ENCODE measurements at regions not wholly inside any gene's neighbourhood (a gene's known extent, or its start where the extent isn't known, plus 50 kb on each side); places are given as distances from the start of the nearest gene placed in this dataset.

DNA sequence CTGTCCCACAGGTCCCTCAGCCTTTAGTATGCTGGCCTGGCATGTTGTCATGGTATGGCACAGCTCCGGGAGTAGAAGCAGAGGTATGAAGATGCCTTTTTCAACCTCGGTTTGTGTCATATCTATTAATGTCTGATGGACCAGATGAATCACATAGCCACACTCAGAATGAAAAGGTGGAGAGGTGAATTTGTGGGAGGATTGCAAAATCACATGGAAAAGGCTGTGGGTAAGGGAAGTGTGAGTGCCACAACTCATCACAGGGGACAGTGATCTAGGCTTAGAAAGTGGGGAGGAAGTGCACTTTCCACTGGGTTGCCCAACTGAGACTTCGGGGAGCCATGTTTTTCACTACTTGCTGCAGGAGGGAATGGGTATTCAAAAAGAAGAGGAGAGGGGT, 190.7 kb downstream of the WDR11 start:
- Histone ChIP-seq H3K9me3 (ENCODE audit: low read length) (no peaks in the 10 kb centered on the region), H3K27ac (ENCODE audit: low read depth, low read length) (no peak overlapping the region), H3K27me3 (ENCODE audit: control insufficient read depth in 1 of 2, insufficient read depth in 2 of 2, low read length in 2 of 2) (no peaks in the 10 kb centered on the region), H3K36me3 (ENCODE audit: insufficient read depth, low read length) (no peaks in the 10 kb centered on the region), H3K4me3 (ENCODE audit: low read depth in 1 of 2, low read length in 2 of 2) (no peak overlapping the region), H3K9ac (ENCODE audit: low read length) (no peak overlapping the region), H3K4me1 (ENCODE audit: insufficient read depth, low read length) (peaks cover 20% of the 10 kb centered on the region)

DNA sequence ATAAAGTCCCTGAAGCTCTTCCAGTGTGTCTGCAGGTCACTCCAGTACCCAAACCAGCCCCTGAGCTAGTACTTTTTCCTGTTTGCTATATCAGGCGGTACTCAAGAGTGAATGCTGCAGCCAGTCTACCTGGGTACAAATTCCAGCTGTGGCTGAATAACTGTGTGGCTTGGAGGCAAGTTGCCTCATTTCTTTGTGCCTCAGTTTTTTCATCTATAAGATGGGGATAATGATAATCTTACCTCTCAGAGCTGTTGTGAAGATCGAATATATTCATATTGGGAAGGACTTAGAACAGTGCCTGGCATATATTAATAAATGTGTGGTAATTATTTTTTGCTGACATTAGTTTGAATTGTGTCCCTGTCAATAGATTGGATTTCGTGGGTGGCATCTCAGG, 191.2 kb downstream of the WDR11 start:
- Histone ChIP-seq H3K27me3 (ENCODE audit: control insufficient read depth in 1 of 2, insufficient read depth in 2 of 2, low read length in 2 of 2) (no peaks in the 10 kb centered on the region), H3K4me1 (ENCODE audit: insufficient read depth, low read length) (peaks cover 15% of the 10 kb centered on the region), H3K4me3 (ENCODE audit: low read depth in 1 of 2, low read length in 2 of 2) (no peak overlapping the region), H3K27ac (ENCODE audit: low read depth, low read length) (no peak overlapping the region), H3K36me3 (ENCODE audit: insufficient read depth, low read length) (no peaks in the 10 kb centered on the region), H3K9ac (ENCODE audit: low read length) (no peak overlapping the region), H3K9me3 (ENCODE audit: low read length) (no peaks in the 10 kb centered on the region)

DNA sequence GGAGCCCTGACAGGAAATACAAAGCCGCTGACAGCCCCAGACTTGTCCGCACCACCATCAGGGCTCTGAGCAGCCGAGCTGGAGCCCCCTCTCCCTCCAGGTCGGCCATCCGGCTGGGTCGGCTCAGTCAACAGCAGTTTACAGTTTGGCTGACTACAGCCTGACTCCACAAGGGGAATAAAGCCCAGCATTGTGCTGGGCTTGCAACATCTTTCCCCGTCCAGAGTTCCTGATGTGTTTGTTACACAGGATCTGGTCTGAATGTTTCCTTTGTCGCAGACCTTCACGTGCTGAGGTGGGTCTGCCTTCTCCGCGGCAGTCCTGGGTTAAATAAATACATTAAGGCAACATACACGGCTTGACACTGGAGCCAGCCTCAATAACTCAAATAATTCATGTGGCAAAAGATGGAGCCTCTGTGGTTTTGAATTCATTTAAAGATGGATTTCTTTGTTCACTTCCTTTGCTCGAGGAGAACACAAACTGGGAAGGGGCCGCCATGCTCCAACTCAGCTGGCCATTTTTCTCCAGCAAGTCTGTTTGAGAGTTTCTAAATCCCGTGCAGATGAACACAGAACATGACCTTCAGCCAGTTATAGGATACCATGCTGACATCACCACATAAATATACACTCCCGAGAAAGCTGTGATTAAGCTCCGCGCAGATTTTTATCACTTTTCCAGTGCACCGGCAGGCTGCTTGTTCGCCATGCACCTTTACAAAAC, 192.1 kb downstream of the WDR11 start:
- Histone ChIP-seq H3K4me3 (ENCODE audit: low read depth in 1 of 2, low read length in 2 of 2) (no peak overlapping the region), H3K9ac (ENCODE audit: low read length) (no peak overlapping the region), H3K27me3 (ENCODE audit: control insufficient read depth in 1 of 2, insufficient read depth in 2 of 2, low read length in 2 of 2) (no peaks in the 10 kb centered on the region), H3K4me1 (ENCODE audit: insufficient read depth, low read length) (peaks cover 16% of the 10 kb centered on the region), H3K36me3 (ENCODE audit: insufficient read depth, low read length) (no peaks in the 10 kb centered on the region), H3K9me3 (ENCODE audit: low read length) (no peaks in the 10 kb centered on the region), H3K27ac (ENCODE audit: low read depth, low read length) (peak overlapping the region; percentile 48)

DNA sequence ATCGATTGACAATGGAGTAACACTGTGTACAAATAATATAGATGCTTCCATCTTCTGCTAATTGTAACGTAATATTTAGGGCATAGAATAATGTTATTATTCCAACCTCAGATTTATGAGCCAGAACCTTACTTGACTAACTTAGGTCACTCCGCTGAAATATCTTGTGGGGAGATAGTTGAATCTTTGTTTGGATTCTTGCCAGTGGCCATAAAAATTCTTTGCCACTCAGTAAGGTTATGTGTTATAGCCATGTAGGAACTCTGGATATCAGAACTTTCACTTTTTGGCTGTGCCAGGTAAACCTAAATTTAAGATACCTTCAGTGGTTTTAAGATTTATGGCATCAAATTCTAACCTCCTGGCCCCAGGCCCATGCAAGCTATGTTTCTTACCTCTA, 197.6 kb downstream of the WDR11 start:
- Histone ChIP-seq H3K27ac (ENCODE audit: low read depth, low read length) (no peak overlapping the region), H3K27me3 (ENCODE audit: control insufficient read depth in 1 of 2, insufficient read depth in 2 of 2, low read length in 2 of 2) (no peaks in the 10 kb centered on the region), H3K4me1 (ENCODE audit: insufficient read depth, low read length) (peaks cover 15% of the 10 kb centered on the region), H3K4me3 (ENCODE audit: low read depth in 1 of 2, low read length in 2 of 2) (no peak overlapping the region), H3K36me3 (ENCODE audit: insufficient read depth, low read length) (no peaks in the 10 kb centered on the region), H3K9me3 (ENCODE audit: low read length) (no peaks in the 10 kb centered on the region), H3K9ac (ENCODE audit: low read length) (no peak overlapping the region)

DNA sequence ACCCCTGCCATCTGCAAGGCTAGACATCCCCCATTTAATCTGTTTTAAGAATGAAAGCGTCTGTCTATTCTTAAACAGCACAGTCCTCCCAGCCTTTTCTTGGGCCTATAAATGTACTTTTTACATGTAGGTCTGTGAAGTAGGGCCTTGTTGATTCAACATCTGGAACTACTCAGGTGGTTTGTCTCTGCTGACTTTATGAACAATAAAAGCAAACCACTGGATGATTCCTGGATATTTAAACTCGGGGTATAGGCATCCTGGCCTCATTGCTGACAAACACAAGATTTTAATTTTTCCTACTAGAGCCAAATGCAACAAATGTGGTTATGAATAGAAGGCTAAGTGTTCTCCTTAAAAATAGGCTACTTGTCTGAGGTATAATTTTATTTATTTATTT, 198.3 kb downstream of the WDR11 start:
- Histone ChIP-seq H3K36me3 (ENCODE audit: insufficient read depth, low read length) (no peaks in the 10 kb centered on the region), H3K9ac (ENCODE audit: low read length) (no peak overlapping the region), H3K27ac (ENCODE audit: low read depth, low read length) (peak overlapping the region; percentile 25), H3K9me3 (ENCODE audit: low read length) (no peaks in the 10 kb centered on the region), H3K4me3 (ENCODE audit: low read depth in 1 of 2, low read length in 2 of 2) (no peak overlapping the region), H3K27me3 (ENCODE audit: control insufficient read depth in 1 of 2, insufficient read depth in 2 of 2, low read length in 2 of 2) (no peaks in the 10 kb centered on the region), H3K4me1 (ENCODE audit: insufficient read depth, low read length) (peaks cover 14% of the 10 kb centered on the region)

DNA sequence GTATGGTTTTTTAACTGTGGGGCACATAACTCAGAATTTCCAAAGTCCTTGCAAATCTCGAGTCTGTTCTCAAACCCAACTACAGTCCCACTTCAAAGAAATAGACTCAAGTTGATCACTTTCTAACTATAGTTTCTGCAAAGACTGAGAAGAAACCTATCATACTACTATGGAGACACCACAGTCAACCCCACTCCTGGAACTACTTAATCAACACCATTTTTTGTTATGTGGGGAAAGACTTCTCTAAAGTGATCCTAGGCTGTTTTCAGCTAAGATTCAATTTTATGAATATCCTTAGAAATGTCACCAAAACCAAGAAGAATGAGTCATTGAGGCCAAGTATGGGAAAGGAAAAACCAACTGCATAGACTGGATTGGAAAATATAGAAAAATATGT, 198.8 kb downstream of the WDR11 start:
- Histone ChIP-seq H3K27ac (ENCODE audit: low read depth, low read length) (no peak overlapping the region), H3K9me3 (ENCODE audit: low read length) (no peaks in the 10 kb centered on the region), H3K27me3 (ENCODE audit: control insufficient read depth in 1 of 2, insufficient read depth in 2 of 2, low read length in 2 of 2) (no peaks in the 10 kb centered on the region), H3K4me1 (ENCODE audit: insufficient read depth, low read length) (peaks cover 14% of the 10 kb centered on the region), H3K9ac (ENCODE audit: low read length) (no peak overlapping the region), H3K36me3 (ENCODE audit: insufficient read depth, low read length) (no peaks in the 10 kb centered on the region), H3K4me3 (ENCODE audit: low read depth in 1 of 2, low read length in 2 of 2) (no peak overlapping the region)

DNA sequence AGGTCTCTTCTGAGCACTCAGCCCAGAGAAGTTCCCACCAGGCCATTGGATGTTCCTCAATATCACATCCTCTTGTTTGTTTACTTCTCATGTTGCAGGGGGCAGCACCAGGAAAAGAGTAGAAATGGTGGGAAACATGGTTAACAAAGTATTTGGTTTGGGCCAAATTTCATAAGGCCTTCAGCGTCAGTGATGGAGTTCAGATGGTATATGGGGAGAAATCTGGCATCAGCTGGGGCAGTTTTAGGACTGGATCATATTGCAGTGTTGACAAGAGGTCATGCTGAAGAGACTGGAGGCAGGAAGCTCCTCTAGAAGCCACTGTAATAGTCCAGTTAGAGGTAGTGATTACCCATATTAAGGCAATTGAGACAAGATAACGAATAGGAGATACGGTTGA, 200.0 kb downstream of the WDR11 start:
- Histone ChIP-seq H3K27ac (ENCODE audit: low read depth, low read length) (no peak overlapping the region), H3K27me3 (ENCODE audit: control insufficient read depth in 1 of 2, insufficient read depth in 2 of 2, low read length in 2 of 2) (no peaks in the 10 kb centered on the region), H3K36me3 (ENCODE audit: insufficient read depth, low read length) (no peaks in the 10 kb centered on the region), H3K9me3 (ENCODE audit: low read length) (no peaks in the 10 kb centered on the region), H3K9ac (ENCODE audit: low read length) (no peak overlapping the region), H3K4me3 (ENCODE audit: low read depth in 1 of 2, low read length in 2 of 2) (no peak overlapping the region), H3K4me1 (ENCODE audit: insufficient read depth, low read length) (peaks cover 14% of the 10 kb centered on the region)

DNA sequence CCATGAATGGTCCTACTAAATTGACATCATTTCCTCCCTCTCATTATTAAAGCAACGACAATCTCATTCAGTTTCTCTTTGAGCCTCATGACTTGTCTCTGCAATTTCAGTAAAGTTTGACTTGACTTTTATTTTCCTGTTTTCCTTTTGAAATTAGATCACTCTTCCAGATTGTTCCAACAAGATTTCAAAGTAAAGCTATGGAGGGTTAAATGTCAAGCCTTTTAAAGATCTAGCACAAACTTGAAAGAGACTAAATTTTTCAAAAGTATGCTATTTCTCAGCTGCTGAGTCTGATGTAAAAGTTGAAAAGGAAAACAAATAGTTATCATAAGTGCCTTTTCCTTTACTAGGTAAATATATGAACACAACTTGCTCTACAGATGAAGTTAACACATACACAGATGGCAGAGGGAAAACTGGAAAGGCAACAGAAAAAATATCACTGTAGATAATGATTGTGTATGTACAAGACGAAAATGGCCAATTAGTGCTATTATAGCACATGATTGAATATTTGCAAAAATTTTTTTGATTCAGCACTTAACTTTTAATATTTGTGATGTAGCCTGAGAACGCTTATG, 200.6 kb downstream of the WDR11 start:
- Histone ChIP-seq H3K4me3 (ENCODE audit: low read depth in 1 of 2, low read length in 2 of 2) (no peak overlapping the region), H3K9me3 (ENCODE audit: low read length) (no peaks in the 10 kb centered on the region), H3K4me1 (ENCODE audit: insufficient read depth, low read length) (peaks cover 17% of the 10 kb centered on the region), H3K36me3 (ENCODE audit: insufficient read depth, low read length) (no peaks in the 10 kb centered on the region), H3K27ac (ENCODE audit: low read depth, low read length) (no peak overlapping the region), H3K27me3 (ENCODE audit: control insufficient read depth in 1 of 2, insufficient read depth in 2 of 2, low read length in 2 of 2) (no peaks in the 10 kb centered on the region), H3K9ac (ENCODE audit: low read length) (no peak overlapping the region)

DNA sequence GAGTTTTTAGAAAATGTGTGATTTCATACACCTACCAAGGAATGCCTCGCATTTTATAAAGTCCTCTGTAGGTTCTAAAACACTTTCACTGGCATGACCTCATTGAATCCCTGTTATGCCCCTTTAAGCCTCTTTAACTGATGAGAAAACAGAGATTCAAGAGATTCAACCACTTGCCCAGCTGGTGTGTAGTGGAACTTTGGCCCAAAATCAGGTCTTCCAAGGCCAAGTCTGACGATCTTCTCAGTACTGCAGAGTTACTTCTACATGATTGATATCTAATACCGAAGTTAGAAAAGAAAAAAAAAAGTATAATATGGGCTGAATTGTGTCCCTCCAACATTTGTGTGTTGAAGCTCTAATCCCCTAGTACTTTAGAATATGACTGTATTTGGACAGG, 202.0 kb downstream of the WDR11 start:
- no peak overlapping the region for H3K27ac ChIP-seq (ENCODE audit: low read depth, low read length)

DNA sequence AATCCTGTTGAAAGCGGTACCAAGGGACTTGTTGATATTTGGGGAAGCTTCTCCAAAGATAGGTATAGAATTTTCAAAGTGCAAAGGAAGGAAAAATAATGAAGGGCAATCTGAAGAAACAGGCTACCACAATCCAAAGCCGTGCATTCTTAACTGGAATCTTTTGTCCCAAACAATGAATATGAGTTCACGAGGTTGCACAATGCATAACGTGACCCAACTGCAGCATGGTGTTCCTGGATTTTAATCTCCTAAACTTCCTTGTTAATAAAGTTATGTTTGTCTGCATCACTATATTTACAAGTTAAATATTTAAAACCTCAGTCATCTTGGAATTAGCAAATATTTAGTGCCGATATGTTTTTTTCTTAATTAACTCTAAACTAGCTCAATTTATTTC, 203.7 kb downstream of the WDR11 start:
- H3K9me3 ChIP-seq (ENCODE audit: low read length), result no peaks in the 10 kb centered on the region
- no peak overlapping the region for H3K4me3 ChIP-seq (ENCODE audit: low read depth in 1 of 2, low read length in 2 of 2)
- H3K27me3 ChIP-seq (ENCODE audit: control insufficient read depth in 1 of 2, insufficient read depth in 2 of 2, low read length in 2 of 2), result no peaks in the 10 kb centered on the region
- H3K27ac ChIP-seq (ENCODE audit: low read depth, low read length), result no peak overlapping the region
- H3K36me3 ChIP-seq (ENCODE audit: insufficient read depth, low read length), result no peaks in the 10 kb centered on the region
- H3K9ac ChIP-seq (ENCODE audit: low read length), result no peak overlapping the region
- peaks cover 16% of the 10 kb centered on the region for H3K4me1 ChIP-seq (ENCODE audit: insufficient read depth, low read length)

More for the DNA sequence above, 202.0 kb downstream of the WDR11 start:
- no peaks in the 10 kb centered on the region for H3K27me3 ChIP-seq (ENCODE audit: control insufficient read depth in 1 of 2, insufficient read depth in 2 of 2, low read length in 2 of 2)
- no peaks in the 10 kb centered on the region for H3K36me3 ChIP-seq (ENCODE audit: insufficient read depth, low read length)
- peaks cover 20% of the 10 kb centered on the region for H3K4me1 ChIP-seq (ENCODE audit: insufficient read depth, low read length)
- H3K4me3 ChIP-seq (ENCODE audit: low read depth in 1 of 2, low read length in 2 of 2), result no peak overlapping the region
- H3K9ac ChIP-seq (ENCODE audit: low read length), result no peak overlapping the region
- no peaks in the 10 kb centered on the region for H3K9me3 ChIP-seq (ENCODE audit: low read length)

DNA sequence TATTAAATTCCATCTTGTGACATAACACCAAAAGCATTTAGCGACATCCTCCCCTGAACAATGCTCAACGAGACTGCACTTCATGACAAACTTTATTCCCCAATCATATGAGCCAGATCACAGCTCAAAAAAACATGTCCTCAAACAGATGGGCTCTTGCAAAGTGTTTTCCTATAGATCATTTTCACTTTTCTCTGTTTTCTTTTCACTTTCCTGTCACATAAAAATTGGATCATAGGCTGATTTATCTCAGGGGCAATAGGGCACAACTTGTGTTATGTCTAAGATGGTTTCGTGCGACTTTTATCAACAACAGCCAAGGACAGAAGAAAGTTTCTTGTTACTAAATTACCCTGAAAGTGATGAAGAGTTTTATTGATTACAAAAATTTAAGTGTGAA, 206.1 kb downstream of the WDR11 start:
- Histone ChIP-seq H3K4me3 (ENCODE audit: low read depth in 1 of 2, low read length in 2 of 2) (no peak overlapping the region), H3K9ac (ENCODE audit: low read length) (no peak overlapping the region), H3K4me1 (ENCODE audit: insufficient read depth, low read length) (peaks cover 16% of the 10 kb centered on the region), H3K9me3 (ENCODE audit: low read length) (no peaks in the 10 kb centered on the region), H3K27me3 (ENCODE audit: control insufficient read depth in 1 of 2, insufficient read depth in 2 of 2, low read length in 2 of 2) (no peaks in the 10 kb centered on the region), H3K27ac (ENCODE audit: low read depth, low read length) (no peak overlapping the region), H3K36me3 (ENCODE audit: insufficient read depth, low read length) (no peaks in the 10 kb centered on the region)

DNA sequence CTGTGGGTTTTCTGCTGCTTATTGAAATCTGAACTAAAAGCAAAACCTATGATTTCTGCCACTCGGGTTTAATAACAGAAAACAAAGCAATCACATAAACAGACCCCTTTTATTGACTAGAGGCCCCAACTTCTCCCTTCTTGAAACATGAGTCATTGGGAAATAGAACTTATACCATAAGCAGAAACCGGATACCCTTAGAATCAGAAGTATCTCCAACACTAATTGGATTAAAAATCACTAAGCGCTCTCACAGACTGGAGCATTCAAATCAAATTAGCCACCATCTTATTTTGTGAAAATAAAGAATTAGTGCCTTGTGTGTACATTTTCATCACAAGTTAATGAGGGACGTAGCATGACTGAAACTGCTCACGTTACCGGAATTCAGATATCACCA, 206.9 kb downstream of the WDR11 start:
- H3K36me3 ChIP-seq (ENCODE audit: insufficient read depth, low read length), result no peaks in the 10 kb centered on the region
- no peak overlapping the region for H3K27ac ChIP-seq (ENCODE audit: low read depth, low read length)
- H3K9ac ChIP-seq (ENCODE audit: low read length), result no peak overlapping the region
- no peak overlapping the region for H3K4me3 ChIP-seq (ENCODE audit: low read depth in 1 of 2, low read length in 2 of 2)
- H3K27me3 ChIP-seq (ENCODE audit: control insufficient read depth in 1 of 2, insufficient read depth in 2 of 2, low read length in 2 of 2), result no peaks in the 10 kb centered on the region
- peaks cover 16% of the 10 kb centered on the region for H3K4me1 ChIP-seq (ENCODE audit: insufficient read depth, low read length)
- no peaks in the 10 kb centered on the region for H3K9me3 ChIP-seq (ENCODE audit: low read length)

Measured in muscle layer of colon (tissue), 2 donors.